Right cardiac atrium (tissue), 5 donors: ENCODE measurements at regions not wholly inside any gene's neighbourhood (a gene's known extent, or its start where the extent isn't known, plus 50 kb on each side); places are given as distances from the start of the nearest gene placed in this dataset.

Experiments used
- ATAC-seq, 2 donors: fragments of 200-7000 bp; cut with Tn5 transposase; one replicate each; pipeline versions ENCODE4 v1.8.0 to v1.9.1; 2020; ENCODE audit warnings: moderate library complexity in 2 of 2, mild to moderate bottlenecking in 1 of 2
- DNase-seq, 3 donors: peaks; one replicate each; pipeline ENCODE4 v3.0.0-alpha.2; 2020
- H3K27ac ChIP-seq: one replicate; pipeline ENCODE4 v1.5.1; 2013; ENCODE audit warnings: mild to moderate bottlenecking, low read length, control low read depth, moderate library complexity
- H3K27me3 ChIP-seq: one replicate; pipeline ENCODE4 v1.6.1; 2013; ENCODE audit not compliant: control insufficient read depth, insufficient read depth
- H3K4me1 ChIP-seq: one replicate; pipeline ENCODE4 v1.6.1; 2013; ENCODE audit warnings: low read length; ENCODE audit not compliant: control insufficient read depth, insufficient read depth
- H3K4me3 ChIP-seq: one replicate; pipeline ENCODE4 v1.5.1; 2013; ENCODE audit warnings: low read length, control low read depth
- H3K9me3 ChIP-seq: one replicate; pipeline ENCODE4 v1.6.1; 2013; ENCODE audit warnings: low read length; ENCODE audit not compliant: control insufficient read depth
- WGBS: extraction: QIAGEN DNeasy Blood & Tissue Kit; methylation state at CpG from one replicate; pipeline ENCODE4 v1.1.7; 2013; 5-methylcytosine and 5-hydroxymethylcytosine counted together
- intact Hi-C, 4 donors: fragments of 100-400 bp; cut with DNase I; formaldehyde crosslinking; loops; one replicate each; pipeline versions ENCODE4 v1.11.0 to v1.14.0; 2022 to 2023
- donor health status: healthy with polysubstance abuse.
- donor health status: DM: no; HTN: yes; CAD: no.
- donor health status: DM: no; HTN: no; CAD: no.
- donor health status: DM: no; HTN: yes; CAD: no; lungs with severe emphysema.
- donor health status: DM: yes; HTN: yes; CAD: no.

DNA sequence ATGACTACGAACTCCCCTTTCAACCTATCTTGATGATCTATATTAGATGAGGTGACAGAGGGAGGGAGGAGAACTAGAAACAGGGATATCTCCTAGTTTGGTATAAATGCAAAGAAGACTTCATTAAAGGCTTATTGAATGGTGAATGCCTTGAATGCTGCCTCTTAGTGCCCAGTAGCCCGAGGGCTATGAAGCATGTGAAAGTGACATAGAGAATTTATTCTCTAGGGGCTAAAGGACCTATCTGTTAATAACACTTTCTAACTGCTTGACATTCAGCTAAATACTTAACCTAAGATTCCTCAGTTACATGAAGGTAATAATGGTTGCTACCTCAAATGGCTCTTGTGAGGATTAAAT, 764.1 kb downstream of the LTN1 start:
- H3K4me1 ChIP-seq: peaks cover 1% of the 10 kb centered on the region
- DNase-seq (no peak), ATAC-seq (no peak)
- intact Hi-C loops: no loop called here
- no peaks in the 10 kb centered on the region for H3K27me3 ChIP-seq
- H3K9me3 ChIP-seq: no peaks in the 10 kb centered on the region
- H3K4me3 ChIP-seq: no peak overlapping the region
- 91% methylated on average over 2 of the region's 2 CpGs for WGBS
- no peak overlapping the region for H3K27ac ChIP-seq

DNA sequence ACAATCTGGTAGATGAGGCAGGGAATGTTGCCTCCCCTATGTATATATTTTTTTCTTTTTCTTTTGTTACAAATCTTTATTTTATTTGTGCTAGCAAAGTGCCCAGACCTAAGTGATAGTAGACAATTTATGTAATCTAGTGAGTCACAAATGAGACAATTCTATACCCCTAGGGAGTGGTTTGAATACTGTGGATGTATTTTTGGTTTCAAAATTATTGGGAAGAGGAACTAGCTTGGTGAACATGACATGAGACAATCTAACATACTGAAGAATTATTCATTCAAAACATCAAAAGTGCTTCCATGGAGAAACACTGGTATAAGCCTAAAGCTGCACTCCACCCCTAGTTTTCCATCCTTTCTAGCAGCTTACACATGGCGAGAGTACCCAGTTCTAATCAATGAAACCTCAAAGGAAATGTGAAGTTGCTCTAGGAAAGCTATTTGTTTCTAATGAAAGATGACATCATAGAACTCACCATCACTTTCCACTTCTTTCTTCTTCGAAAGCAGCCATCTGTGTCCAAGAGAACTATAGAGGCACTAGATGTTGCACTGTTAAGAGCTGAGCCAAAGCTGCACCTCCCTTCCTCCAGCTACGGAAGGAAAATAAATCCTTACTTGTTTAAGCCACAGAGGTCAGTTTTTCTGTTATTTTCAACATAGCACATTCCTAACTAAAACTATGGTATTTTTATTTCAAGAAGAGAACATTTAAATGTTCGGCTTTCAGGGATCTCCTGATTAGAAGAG, 764.6 kb downstream of the LTN1 start:
- Histone ChIP-seq H3K4me1 (peaks cover 1% of the 10 kb centered on the region), H3K4me3 (no peak overlapping the region), H3K27ac (no peak overlapping the region), H3K27me3 (no peaks in the 10 kb centered on the region), H3K9me3 (no peaks in the 10 kb centered on the region)
- DNase-seq (no peak), ATAC-seq (peak in 1 of 2 donors; percentile 68)
- WGBS: 65% methylated on average over 4 of the region's 4 CpGs
- intact Hi-C loops: no loop called here

DNA sequence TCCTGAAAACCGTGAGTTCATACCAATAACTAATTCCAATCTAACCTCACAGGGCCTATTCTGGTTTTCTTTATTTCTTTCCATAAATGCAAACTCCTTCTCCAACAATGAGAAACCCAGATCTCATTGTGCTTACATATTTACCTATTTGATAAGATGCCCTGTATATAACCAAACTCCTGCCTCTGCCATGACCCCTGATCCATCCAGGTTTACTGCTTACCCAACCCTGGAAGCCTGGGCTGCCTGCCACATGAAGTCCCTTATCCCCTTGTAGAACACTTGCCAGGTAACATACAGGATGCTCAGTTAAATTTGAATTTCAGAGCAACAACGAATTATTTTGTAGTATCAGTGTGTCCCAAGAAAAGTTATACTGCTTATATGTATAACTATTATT, 766.1 kb downstream of the LTN1 start:
- WGBS: 93% methylated on average over 2 of the region's 2 CpGs
- H3K9me3 ChIP-seq: no peaks in the 10 kb centered on the region
- peak in 1 of 3 donors; percentile 36 for DNase-seq
- no peaks in the 10 kb centered on the region for H3K27me3 ChIP-seq
- peaks cover 1% of the 10 kb centered on the region for H3K4me1 ChIP-seq
- H3K4me3 ChIP-seq: no peak overlapping the region
- ATAC-seq: no peak
- H3K27ac ChIP-seq: no peak overlapping the region
- intact Hi-C loops: no loop called here

DNA sequence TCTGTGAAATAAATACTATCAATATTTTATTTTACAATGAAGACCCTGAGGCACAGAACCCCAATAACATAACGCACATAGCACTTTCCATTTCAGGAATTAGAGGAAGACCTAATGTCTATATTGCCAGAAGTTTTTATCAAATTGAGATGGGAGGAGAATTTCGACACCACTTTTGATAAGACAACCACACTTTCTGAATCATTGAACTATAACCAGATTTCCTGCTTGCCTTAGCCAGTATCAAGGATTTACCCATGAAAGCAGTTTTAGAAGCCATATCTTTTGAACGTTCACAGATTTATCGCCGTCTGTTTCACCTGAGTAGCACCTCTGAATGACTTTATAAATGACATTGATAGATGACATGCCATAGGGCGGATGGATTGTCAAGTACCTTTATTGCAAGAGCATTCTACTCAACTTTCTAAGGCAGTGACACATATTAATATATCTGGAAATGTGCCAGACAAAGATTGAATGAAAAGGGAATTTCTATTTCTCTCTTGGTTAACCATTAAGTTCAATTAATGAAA, 768.4 kb downstream of the LTN1 start:
- peaks cover 1% of the 10 kb centered on the region for H3K4me1 ChIP-seq
- H3K9me3 ChIP-seq: no peaks in the 10 kb centered on the region
- intact Hi-C loops: no loop called here
- WGBS: 82% methylated on average over 6 of the region's 6 CpGs
- no peak overlapping the region for H3K4me3 ChIP-seq
- no peak for ATAC-seq
- no peaks in the 10 kb centered on the region for H3K27me3 ChIP-seq
- no peak for DNase-seq
- H3K27ac ChIP-seq: no peak overlapping the region

DNA sequence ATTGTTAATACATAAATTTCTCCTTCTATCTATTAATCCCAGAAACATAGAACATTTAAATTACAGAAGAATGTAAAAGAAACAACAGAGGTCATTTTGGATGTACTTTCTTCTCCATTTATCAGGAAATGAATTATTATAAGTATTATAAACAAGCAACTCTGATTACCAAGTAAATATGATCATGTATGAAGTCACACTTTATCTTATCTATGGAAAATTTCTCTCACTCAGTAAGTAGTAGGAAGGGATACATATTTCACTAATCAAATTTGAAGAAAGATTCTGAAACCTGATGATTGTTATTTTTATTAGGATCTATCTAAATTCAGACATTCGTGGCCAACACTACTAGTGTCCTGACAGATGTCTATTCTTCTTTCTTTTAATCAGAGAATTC, 770.7 kb downstream of the LTN1 start:
- no peak for DNase-seq
- no peak for ATAC-seq
- intact Hi-C loops: no loop called here
- H3K4me3 ChIP-seq: no peak overlapping the region
- H3K9me3 ChIP-seq: no peaks in the 10 kb centered on the region
- no peaks in the 10 kb centered on the region for H3K4me1 ChIP-seq
- no peaks in the 10 kb centered on the region for H3K27me3 ChIP-seq
- WGBS: 59% methylated on average over 1 of the region's 1 CpG
- H3K27ac ChIP-seq: no peak overlapping the region

DNA sequence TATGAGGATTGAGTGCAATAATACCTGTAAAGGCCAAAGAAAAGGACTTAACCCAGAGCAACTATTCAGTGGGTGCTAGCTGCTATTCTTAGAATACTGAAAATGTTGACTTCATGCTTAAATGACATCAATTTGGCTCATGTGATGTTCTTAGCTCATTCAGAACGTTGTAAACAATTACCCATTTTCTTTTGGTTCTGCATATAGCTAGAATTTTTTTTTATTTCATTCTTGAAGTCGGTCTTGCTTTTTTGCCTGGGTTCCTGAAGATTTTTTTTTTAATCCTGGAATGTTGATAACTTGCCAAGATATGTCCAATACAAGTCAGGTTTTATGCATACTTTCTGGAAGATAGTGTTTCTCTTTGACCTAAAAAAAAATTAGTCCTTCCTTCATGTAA, 772.0 kb downstream of the LTN1 start:
- ATAC-seq: no peak
- H3K4me3 ChIP-seq: no peak overlapping the region
- 24% methylated on average over 2 of the region's 2 CpGs for WGBS
- no peaks in the 10 kb centered on the region for H3K9me3 ChIP-seq
- no peak for DNase-seq
- no peak overlapping the region for H3K27ac ChIP-seq
- H3K27me3 ChIP-seq: no peaks in the 10 kb centered on the region
- intact Hi-C loops: no loop called here
- H3K4me1 ChIP-seq: no peaks in the 10 kb centered on the region

DNA sequence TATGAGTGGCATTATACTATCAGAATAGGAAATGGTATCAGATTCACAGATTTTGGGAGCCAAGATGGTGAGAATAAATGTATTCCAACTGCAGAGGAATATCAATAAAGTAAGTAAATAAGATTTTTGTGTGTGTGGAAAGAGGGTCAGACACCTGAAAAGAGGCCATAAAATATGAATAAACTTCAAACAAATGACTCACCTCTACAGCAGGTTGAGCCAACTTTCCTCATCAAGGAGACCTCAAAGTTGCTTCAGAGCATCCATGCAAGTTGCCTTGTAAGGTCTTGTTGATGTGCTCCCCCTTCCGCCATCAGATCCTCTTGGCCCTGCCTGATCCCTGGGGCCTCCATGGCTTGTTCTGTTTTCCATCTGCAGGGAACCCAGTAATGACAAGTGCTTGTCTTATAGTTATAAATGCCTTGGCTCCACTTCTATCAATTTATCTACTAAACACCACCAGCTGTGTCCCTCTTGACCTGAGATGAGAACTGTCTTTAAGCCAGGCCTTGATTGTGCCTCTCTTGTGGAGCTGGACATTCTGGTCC, 775.6 kb downstream of the LTN1 start:
- Histone ChIP-seq H3K4me1 (no peaks in the 10 kb centered on the region), H3K27me3 (no peaks in the 10 kb centered on the region), H3K9me3 (no peaks in the 10 kb centered on the region), H3K27ac (no peak overlapping the region), H3K4me3 (no peak overlapping the region)
- ATAC-seq (no peak), DNase-seq (no peak)
- 50% methylated on average over 1 of the region's 1 CpG for WGBS
- intact Hi-C loops: no loop called here

DNA sequence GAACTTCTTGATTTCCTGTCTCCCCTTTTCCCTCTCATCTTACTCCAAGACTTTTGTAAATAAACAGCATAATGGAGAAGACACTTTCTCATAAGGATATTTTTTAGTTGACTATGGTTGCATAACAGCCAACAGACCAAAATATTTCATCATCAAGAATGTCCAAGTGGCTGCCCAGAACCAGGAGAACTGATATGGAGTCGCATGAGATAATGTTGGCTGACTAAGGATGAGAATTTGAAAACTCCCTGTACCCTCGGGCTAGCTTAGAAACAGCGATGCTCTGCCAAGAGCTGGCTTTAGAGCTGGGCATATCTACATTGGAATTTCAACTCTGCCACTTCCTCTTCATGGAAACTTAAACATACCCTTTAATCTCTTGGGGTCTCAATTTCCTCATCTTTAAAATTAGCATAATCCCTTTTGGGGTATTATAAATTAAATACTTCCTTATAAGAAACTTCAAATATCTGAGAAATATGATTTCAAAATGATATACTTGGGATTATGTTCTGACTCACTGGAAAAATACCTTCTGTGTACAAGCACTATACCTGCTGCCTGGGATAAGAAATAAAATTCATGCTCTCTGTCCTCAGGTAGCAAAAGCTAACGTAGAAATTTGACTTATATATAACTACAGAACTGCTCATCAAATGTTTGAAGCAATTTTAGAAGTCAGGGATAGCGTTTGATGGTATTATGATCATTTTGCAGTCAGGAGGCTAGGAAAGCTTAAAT, 777.3 kb downstream of the LTN1 start:
- intact Hi-C loops: no loop called here

DNA sequence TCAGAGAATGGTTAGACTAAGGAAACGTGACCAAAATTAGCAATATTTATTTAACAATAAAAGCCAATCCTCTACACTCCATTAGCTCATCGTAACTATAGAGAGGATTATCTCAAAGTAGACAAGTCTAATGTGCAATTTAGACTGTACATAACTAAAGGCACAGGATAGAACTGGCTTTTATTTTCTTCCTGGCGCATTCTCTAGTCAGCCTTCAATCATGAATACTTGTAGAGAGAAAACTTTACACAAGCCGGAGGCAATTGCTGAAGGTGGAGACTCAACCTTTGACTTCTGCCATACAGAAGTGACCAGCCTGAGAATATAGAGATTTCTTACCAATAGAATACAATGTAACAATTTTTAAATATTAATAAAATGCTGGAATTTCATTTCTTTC, 777.9 kb downstream of the LTN1 start:
- Histone ChIP-seq H3K4me3 (no peak overlapping the region), H3K27me3 (no peaks in the 10 kb centered on the region), H3K27ac (no peak overlapping the region), H3K9me3 (no peaks in the 10 kb centered on the region), H3K4me1 (no peaks in the 10 kb centered on the region)
- no peak for DNase-seq
- intact Hi-C loops: no loop called here
- ATAC-seq: peak in 1 of 2 donors; percentile 38
- 72% methylated on average over 4 of the region's 4 CpGs for WGBS

More for the DNA sequence above, 777.3 kb downstream of the LTN1 start:
- Histone ChIP-seq H3K27ac (no peak overlapping the region), H3K4me1 (no peaks in the 10 kb centered on the region), H3K4me3 (no peak overlapping the region), H3K27me3 (no peaks in the 10 kb centered on the region), H3K9me3 (no peaks in the 10 kb centered on the region)
- WGBS: 35% methylated on average over 5 of the region's 5 CpGs
- peak in 2 of 3 donors; percentile 28 to 61 for DNase-seq
- ATAC-seq: peak; percentile 96 to 99

DNA sequence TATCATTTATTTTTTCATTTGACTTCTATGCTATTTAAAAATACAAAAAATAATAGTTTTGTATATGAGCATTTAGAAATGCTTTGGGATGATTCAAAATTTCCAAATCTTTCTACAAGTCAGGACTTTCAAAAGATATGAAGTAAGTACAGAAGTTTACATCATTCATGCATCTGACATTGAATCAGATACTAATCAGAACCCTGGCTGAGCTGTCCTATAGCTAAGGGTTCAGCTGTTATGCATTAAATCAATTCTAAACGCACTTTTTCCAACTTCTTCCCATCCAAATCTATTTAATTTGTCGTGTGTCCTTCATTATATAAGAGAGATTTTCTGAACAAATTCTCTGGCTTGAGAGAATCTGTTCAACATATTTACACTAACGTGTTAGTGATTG, 779.4 kb downstream of the LTN1 start:
- H3K27ac ChIP-seq: no peak overlapping the region
- no peaks in the 10 kb centered on the region for H3K9me3 ChIP-seq
- DNase-seq: no peak
- H3K4me1 ChIP-seq: no peaks in the 10 kb centered on the region
- no peak for ATAC-seq
- no peak overlapping the region for H3K4me3 ChIP-seq
- intact Hi-C loops: no loop called here
- 92% methylated on average over 3 of the region's 3 CpGs for WGBS
- no peaks in the 10 kb centered on the region for H3K27me3 ChIP-seq

DNA sequence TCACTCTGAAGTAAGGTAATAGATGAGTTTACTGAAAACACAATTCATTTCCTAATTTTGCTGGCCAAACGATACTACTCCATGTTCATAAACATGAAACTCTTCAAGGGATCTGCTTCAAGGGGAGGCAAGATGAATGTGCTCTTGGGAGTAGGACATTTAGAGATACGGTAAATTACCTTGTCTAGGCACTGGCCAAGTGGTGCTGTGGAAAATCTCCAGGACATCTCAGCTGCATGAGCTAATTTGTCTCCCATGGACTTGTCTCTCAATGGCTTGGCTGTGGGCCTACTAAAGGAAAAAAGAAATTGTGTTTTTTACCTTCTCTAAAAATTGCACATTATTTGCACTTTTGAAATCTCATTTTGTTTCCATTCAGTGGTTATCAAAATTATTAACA, 780.6 kb downstream of the LTN1 start:
- DNase-seq (no peak), ATAC-seq (no peak)
- no peaks in the 10 kb centered on the region for H3K27me3 ChIP-seq
- no peaks in the 10 kb centered on the region for H3K9me3 ChIP-seq
- H3K4me3 ChIP-seq: no peak overlapping the region
- no peaks in the 10 kb centered on the region for H3K4me1 ChIP-seq
- WGBS: 72% methylated on average over 2 of the region's 2 CpGs
- no peak overlapping the region for H3K27ac ChIP-seq
- intact Hi-C loops: no loop called here
